ENCODE measurements at regions not wholly inside any gene's neighbourhood (a gene's known extent, or its start where the extent isn't known, plus 50 kb on each side); places are given as distances from the start of the nearest gene placed in this dataset.

DNA sequence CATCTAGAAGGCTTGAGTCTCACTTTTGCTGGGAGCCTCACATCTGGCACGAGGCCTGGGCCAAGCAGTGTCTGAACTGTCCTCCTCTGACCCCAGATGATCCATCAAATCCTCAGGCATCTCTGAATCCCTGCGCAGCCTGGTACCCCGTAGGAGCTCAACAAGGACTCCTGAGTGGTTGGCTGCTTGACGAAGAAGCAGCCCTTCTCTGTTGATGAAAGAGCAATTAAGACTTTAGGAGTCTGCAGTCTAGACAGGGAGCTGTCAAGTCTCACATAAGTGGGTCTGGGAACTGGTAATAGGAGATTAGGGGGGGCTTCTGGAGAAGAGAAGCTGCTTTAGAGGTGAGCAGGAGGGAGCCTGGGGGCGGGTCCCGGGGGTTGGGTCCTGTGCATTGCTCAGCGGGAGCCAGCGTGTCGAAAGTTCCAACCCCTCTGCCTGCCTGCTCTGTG, 326.0 kb downstream of the RPS24 start:
- H3K27ac ChIP-seq = no peak overlapping the region
- intact Hi-C loops (cut with DNase I) = no loop called here
- no peak overlapping the region for H3K4me3 ChIP-seq
- no peaks in the 10 kb centered on the region for H3K4me1 ChIP-seq
- ATAC-seq (no peak), DNase-seq (no peak)
- H3K9me3 ChIP-seq = no peaks in the 10 kb centered on the region
- no peaks in the 10 kb centered on the region for H3K27me3 ChIP-seq
- no peak for TF ChIP-seq POLR2A (IDR thresholded peaks at IDR 0.05)
- TF ChIP-seq, protein P1, sequence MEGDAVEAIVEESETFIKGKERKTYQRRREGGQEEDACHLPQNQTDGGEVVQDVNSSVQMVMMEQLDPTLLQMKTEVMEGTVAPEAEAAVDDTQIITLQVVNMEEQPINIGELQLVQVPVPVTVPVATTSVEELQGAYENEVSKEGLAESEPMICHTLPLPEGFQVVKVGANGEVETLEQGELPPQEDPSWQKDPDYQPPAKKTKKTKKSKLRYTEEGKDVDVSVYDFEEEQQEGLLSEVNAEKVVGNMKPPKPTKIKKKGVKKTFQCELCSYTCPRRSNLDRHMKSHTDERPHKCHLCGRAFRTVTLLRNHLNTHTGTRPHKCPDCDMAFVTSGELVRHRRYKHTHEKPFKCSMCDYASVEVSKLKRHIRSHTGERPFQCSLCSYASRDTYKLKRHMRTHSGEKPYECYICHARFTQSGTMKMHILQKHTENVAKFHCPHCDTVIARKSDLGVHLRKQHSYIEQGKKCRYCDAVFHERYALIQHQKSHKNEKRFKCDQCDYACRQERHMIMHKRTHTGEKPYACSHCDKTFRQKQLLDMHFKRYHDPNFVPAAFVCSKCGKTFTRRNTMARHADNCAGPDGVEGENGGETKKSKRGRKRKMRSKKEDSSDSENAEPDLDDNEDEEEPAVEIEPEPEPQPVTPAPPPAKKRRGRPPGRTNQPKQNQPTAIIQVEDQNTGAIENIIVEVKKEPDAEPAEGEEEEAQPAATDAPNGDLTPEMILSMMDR (IDR thresholded peaks at IDR 0.05) = no peak
- no peaks in the 10 kb centered on the region for H3K36me3 ChIP-seq
- 52% methylated on average over 7 of the region's 9 CpGs for WGBS (ENCODE audit: insufficient coverage, low coverage, low lambda C conversion rate, missing lambda C conversion rate)

DNA sequence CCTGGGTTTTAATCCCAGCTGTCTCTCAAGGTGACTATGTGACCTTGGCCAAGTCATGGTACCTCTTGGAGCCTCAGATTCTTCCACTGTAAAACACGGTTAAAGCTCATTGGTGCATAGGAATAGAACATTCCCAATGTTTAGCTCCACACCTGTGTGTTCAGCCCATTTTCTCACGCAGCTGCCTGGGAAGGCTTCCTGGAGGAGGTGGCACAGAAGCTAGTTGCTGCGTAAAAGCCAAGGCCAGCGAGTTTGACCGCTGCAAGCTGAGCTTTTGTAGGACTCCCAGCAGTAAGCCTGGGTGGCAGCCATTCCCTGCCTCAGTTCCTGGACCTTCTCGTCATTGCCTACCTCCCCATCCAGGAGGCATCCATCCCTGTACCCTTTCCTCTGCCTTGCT, 326.6 kb downstream of the RPS24 start:
- TF ChIP-seq, protein P1 (IDR thresholded peaks at IDR 0.05) = no peak
- H3K4me3 ChIP-seq = no peak overlapping the region
- intact Hi-C loops (cut with DNase I) = no loop called here
- ATAC-seq (no peak), DNase-seq (no peak)
- 100% methylated on average over 2 of the region's 6 CpGs for WGBS (ENCODE audit: insufficient coverage, low coverage, low lambda C conversion rate, missing lambda C conversion rate)
- no peak overlapping the region for H3K27ac ChIP-seq
- no peaks in the 10 kb centered on the region for H3K27me3 ChIP-seq
- H3K36me3 ChIP-seq = no peaks in the 10 kb centered on the region
- no peaks in the 10 kb centered on the region for H3K9me3 ChIP-seq
- no peaks in the 10 kb centered on the region for H3K4me1 ChIP-seq

DNA sequence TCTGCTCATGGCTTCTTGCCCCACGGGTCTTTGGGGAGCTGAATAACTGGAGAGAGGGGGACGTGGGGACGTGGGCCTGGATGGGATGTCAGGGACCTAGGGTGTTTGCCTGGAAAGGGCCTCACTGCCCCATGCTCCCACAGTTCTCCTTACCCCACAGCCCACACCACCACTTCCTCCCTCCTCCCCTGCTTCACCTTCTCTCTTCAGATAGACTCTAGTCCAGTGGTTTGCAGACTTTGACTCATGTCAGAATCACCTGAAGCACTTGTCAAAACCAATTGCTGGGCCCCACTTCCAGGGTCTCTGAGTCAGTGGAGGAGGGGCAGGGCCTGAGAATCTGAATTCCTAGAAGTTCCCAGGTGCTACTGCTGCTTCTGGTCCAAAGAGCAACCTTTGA, 327.4 kb downstream of the RPS24 start:
- TF ChIP-seq, protein P1 (IDR thresholded peaks at IDR 0.05) = no peak
- no peak for TF ChIP-seq POLR2A (IDR thresholded peaks at IDR 0.05)
- WGBS (ENCODE audit: insufficient coverage, low coverage, low lambda C conversion rate, missing lambda C conversion rate) = 57% methylated on average over 3 of the region's 3 CpGs
- intact Hi-C loops (cut with DNase I) = no loop called here
- Histone ChIP-seq H3K4me3 (no peak overlapping the region), H3K9me3 (no peaks in the 10 kb centered on the region), H3K27me3 (no peaks in the 10 kb centered on the region), H3K36me3 (no peaks in the 10 kb centered on the region), H3K4me1 (no peaks in the 10 kb centered on the region), H3K27ac (no peak overlapping the region)
- ATAC-seq = no peak
- DNase-seq = no peak

DNA sequence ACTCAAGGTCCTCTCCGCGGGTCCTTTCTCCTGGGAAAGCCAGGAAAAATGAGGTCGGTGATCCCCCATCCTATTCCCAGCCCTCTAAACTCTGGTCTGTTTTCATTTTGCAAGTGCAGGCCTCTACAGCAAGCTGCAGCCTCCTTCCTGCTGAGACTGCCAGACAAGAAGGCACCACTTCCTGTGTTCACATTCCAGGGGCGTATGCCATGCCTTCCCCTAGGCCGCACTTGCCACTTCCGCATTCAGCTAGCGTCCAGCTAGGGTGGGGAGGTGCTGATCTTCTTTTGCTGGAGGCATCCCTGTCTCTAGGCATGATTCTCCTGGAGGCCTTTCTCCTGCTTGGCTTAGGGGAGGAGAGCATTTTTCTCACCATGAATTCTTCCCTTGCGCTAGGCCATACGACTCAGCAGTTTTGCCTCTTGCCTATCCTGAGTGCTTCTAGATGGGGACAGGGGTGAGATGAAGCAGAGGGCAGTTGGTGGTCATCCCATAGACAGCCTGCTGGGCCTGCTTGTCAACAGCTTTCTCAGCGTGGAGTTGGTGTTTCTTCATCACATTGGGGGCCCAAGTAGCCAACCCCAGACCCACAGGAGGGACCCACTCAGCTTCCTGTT, 328.9 kb downstream of the RPS24 start:
- ATAC-seq (peak; percentile 16 to 62 (median 34)), DNase-seq (no peak)
- 53% methylated on average over 9 of the region's 10 CpGs for WGBS (ENCODE audit: insufficient coverage, low coverage, low lambda C conversion rate, missing lambda C conversion rate)
- Histone ChIP-seq H3K9me3 (no peaks in the 10 kb centered on the region), H3K4me1 (no peaks in the 10 kb centered on the region), H3K4me3 (no peak overlapping the region), H3K36me3 (no peaks in the 10 kb centered on the region), H3K27me3 (no peaks in the 10 kb centered on the region), H3K27ac (no peak overlapping the region)
- intact Hi-C loops (cut with DNase I) = no loop called here
- TF ChIP-seq, protein P1 (IDR thresholded peaks at IDR 0.05) = no peak
- TF ChIP-seq POLR2A (IDR thresholded peaks at IDR 0.05) = no peak

DNA sequence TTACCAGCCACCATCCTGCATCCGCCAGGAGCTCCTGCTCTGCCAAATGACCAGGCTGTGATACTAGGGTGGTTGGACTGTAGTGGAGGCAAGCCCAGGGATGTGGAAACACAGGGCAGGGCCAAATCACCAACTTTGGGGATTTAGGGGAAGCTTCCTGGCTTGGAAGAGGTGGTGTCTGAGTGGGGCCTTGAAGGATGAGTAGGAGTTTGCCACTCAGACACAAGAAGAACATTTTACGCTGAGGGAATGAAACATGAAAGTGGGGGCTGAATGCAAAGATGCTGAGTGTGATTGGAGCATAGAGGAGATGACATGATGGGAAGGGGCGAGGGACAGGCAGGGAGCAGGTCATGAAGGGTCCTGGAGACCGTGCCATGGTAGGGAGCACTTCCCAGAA, 329.5 kb downstream of the RPS24 start:
- no peaks in the 10 kb centered on the region for H3K9me3 ChIP-seq
- intact Hi-C loops (cut with DNase I) = no loop called here
- H3K27ac ChIP-seq = no peak overlapping the region
- H3K4me3 ChIP-seq = no peak overlapping the region
- H3K4me1 ChIP-seq = no peaks in the 10 kb centered on the region
- no peaks in the 10 kb centered on the region for H3K27me3 ChIP-seq
- H3K36me3 ChIP-seq = no peaks in the 10 kb centered on the region
- TF ChIP-seq, protein P1 (IDR thresholded peaks at IDR 0.05) = no peak
- no peak for TF ChIP-seq POLR2A (IDR thresholded peaks at IDR 0.05)
- ATAC-seq (no peak), DNase-seq (no peak)
- 87% methylated on average over 4 of the region's 4 CpGs for WGBS (ENCODE audit: insufficient coverage, low coverage, low lambda C conversion rate, missing lambda C conversion rate)

All from right lobe of liver (tissue), 6 donors.